WTC11 (cell line): ENCODE measurements at regions not wholly inside any gene's neighbourhood (a gene's known extent, or its start where the extent isn't known, plus 50 kb on each side); places are given as distances from the start of the nearest gene placed in this dataset.

Source experiments
- ATAC-seq: fragments of 200-7000 bp; cut with Tn5 transposase; 2 replicates; pipeline ENCODE4 v1.10.0; 2021; ENCODE audit warnings: mild to moderate bottlenecking, moderate library complexity
- CTCF ChIA-PET: fragments of 300-600 bp; sonication (Branson Sonifier 250); formaldehyde crosslinking; loops from one replicate; lab custom pipeline; 2021; ENCODE audit warnings: antibody characterized with exemption; lab: Charles Lee
- POLR2A ChIA-PET: fragments of 350-600 bp; sonication (Branson Sonifier 250); formaldehyde crosslinking; loops from one replicate; lab custom pipeline; 2021; ENCODE audit warnings: antibody characterized with exemption; lab: Charles Lee
- DNase-seq: peaks from one replicate; pipeline ENCODE4 v3.0.0; 2021; ENCODE audit warnings: low spot score
- H3K27ac Mint-ChIP-seq: 2 replicates; pipeline ENCODE4 v1.8.0; 2021; ENCODE audit warnings: mixed read lengths
- H3K27me3 Mint-ChIP-seq: 2 replicates; pipeline ENCODE4 v1.8.0; 2021; ENCODE audit warnings: low read depth, mild to moderate bottlenecking, moderate library complexity, mixed read lengths
- H3K36me3 Mint-ChIP-seq: 2 replicates; pipeline ENCODE4 v1.8.0; 2021; ENCODE audit warnings: mixed read lengths
- H3K4me1 Mint-ChIP-seq: 2 replicates; pipeline ENCODE4 v1.8.0; 2022; ENCODE audit warnings: mixed read lengths
- H3K4me3 Mint-ChIP-seq: 2 replicates; pipeline ENCODE4 v1.8.0; 2021; ENCODE audit warnings: mild to moderate bottlenecking, moderate library complexity, mixed read lengths
- H3K9me3 Mint-ChIP-seq: 2 replicates; pipeline ENCODE4 v1.8.0; 2021; ENCODE audit warnings: mixed read lengths
- AR ChIP-seq: fragments of 250-450 bp; sonication (Bioruptor Pico); IDR thresholded peaks from 2 replicates; pipeline ENCODE4 v1.9.0; 2021; ENCODE audit warnings: mild to moderate bottlenecking
- ATF1 ChIP-seq: sonication (generic); formaldehyde crosslinking; IDR thresholded peaks from 2 replicates; pipeline ENCODE4 v1.8.1; 2023; ENCODE audit warnings: mild to moderate bottlenecking, moderate library complexity, missing genetic modification reagents
- ATF2 ChIP-seq: sonication (generic); formaldehyde crosslinking; IDR thresholded peaks from 2 replicates; pipeline ENCODE4 v1.8.1; 2022; ENCODE audit warnings: low read depth, missing genetic modification reagents, borderline replicate concordance
- ATF3 ChIP-seq: sonication (generic); formaldehyde crosslinking; conservative IDR thresholded peaks from 2 replicates; pipeline ENCODE4 v1.8.1; 2022; ENCODE audit warnings: mild to moderate bottlenecking, missing genetic modification reagents
- CREB1 ChIP-seq: sonication (generic); formaldehyde crosslinking; IDR thresholded peaks from 2 replicates; pipeline ENCODE4 v1.8.0; 2023; ENCODE audit warnings: mild to moderate bottlenecking, missing genetic modification reagents
- ERG ChIP-seq: fragments of 250-450 bp; sonication (Bioruptor Pico); IDR thresholded peaks from 2 replicates; pipeline ENCODE4 v1.8.0; 2021; ENCODE audit warnings: mild to moderate bottlenecking
- ESRRA ChIP-seq: sonication (generic); formaldehyde crosslinking; IDR thresholded peaks from 2 replicates; pipeline ENCODE4 v1.8.1; 2022; ENCODE audit warnings: mild to moderate bottlenecking, missing genetic modification reagents, borderline replicate concordance
- FOXP1 ChIP-seq: sonication (generic); formaldehyde crosslinking; IDR thresholded peaks from 2 replicates; pipeline ENCODE4 v1.8.0; 2022; ENCODE audit warnings: missing genetic modification reagents, mild to moderate bottlenecking, moderate library complexity, borderline replicate concordance
- HMGXB4 ChIP-seq: sonication (generic); formaldehyde crosslinking; IDR thresholded peaks from 2 replicates; pipeline ENCODE4 v1.8.1; 2023; ENCODE audit warnings: mild to moderate bottlenecking, moderate library complexity, missing genetic modification reagents
- JAZF1 ChIP-seq: fragments of 250-450 bp; sonication (Bioruptor Pico); IDR thresholded peaks from 2 replicates; pipeline ENCODE4 v1.9.0; 2021; ENCODE audit warnings: moderate library complexity, mild to moderate bottlenecking, inconsistent platforms
- MYBL2 ChIP-seq: sonication (generic); formaldehyde crosslinking; IDR thresholded peaks from 2 replicates; pipeline ENCODE4 v1.8.1; 2023; ENCODE audit warnings: mild to moderate bottlenecking, moderate library complexity, missing genetic modification reagents
- NFE2L1 ChIP-seq: sonication (generic); formaldehyde crosslinking; IDR thresholded peaks from 2 replicates; pipeline ENCODE4 v1.8.1; 2023; ENCODE audit warnings: missing genetic modification reagents
- NR2C2 ChIP-seq: sonication (generic); formaldehyde crosslinking; IDR thresholded peaks from 2 replicates; pipeline ENCODE4 v1.8.0; 2022; ENCODE audit warnings: mild to moderate bottlenecking, missing genetic modification reagents
- NR3C1 ChIP-seq: sonication (generic); formaldehyde crosslinking; conservative IDR thresholded peaks from 2 replicates; pipeline ENCODE4 v1.8.1; 2023; ENCODE audit warnings: low read depth, mild to moderate bottlenecking, missing genetic modification reagents
- SMAD4 ChIP-seq: sonication (generic); formaldehyde crosslinking; IDR thresholded peaks from 2 replicates; pipeline ENCODE4 v1.8.0; 2022; ENCODE audit warnings: mild to moderate bottlenecking, missing genetic modification reagents
- TCF7 ChIP-seq: sonication (generic); formaldehyde crosslinking; IDR thresholded peaks from 2 replicates; pipeline ENCODE4 v1.8.0; 2022; ENCODE audit warnings: mild to moderate bottlenecking, low read depth, missing genetic modification reagents, moderate library complexity
- ZBTB43 ChIP-seq: sonication (generic); formaldehyde crosslinking; IDR thresholded peaks from 2 replicates; pipeline ENCODE4 v1.8.1; 2023; ENCODE audit warnings: mild to moderate bottlenecking, missing genetic modification reagents
- ZNF263 ChIP-seq: sonication (generic); formaldehyde crosslinking; IDR thresholded peaks from 2 replicates; pipeline ENCODE4 v1.8.1; 2022; ENCODE audit warnings: low read depth, mild to moderate bottlenecking, moderate library complexity, missing genetic modification reagents
- ZNF416 ChIP-seq: fragments of 250-450 bp; sonication (Bioruptor Pico); IDR thresholded peaks from 2 replicates; pipeline ENCODE4 v1.9.0; 2021; ENCODE audit warnings: mild to moderate bottlenecking, inconsistent platforms

GRCh38 chr1:65044411-65044810 is 78.1 kb upstream of the JAK1 start:
- no peak for ATAC-seq
- TF ChIP-seq ZNF263 (CRISPR knock-in tag) (no peak), FOXP1 (no peak), ATF2 (CRISPR knock-in tag) (no peak), ZNF416 (CRISPR knock-in tag) (no peak), ERG (CRISPR knock-in tag) (no peak), HMGXB4 (CRISPR knock-in tag) (no peak), NR2C2 (CRISPR knock-in tag) (no peak), JAZF1 (CRISPR knock-in tag) (no peak)
- Mint-ChIP-seq H3K27me3 (peaks cover 4% of the 10 kb centered on the region; the same call in 1 of the 2 replicates), H3K27ac (no peak overlapping the region; the same call in 1 of the 2 replicates), H3K4me1 (no peaks in the 10 kb centered on the region), H3K9me3 (no peaks in the 10 kb centered on the region), H3K4me3 (no peak overlapping the region), H3K36me3 (peaks cover 3% of the 10 kb centered on the region; the same call in 1 of the 2 replicates)
- ChIA-PET POLR2A (interaction anchor here (0.6 kb wide), 1 partner anchor 8 kb away, joined by 5 read pairs; no protein-coding TSS in a partner anchor), CTCF (interaction anchor here (3.0 kb wide), 1 partner anchor 24 kb away, joined by 10 read pairs; no protein-coding TSS in a partner anchor)
- no peak for DNase-seq

GRCh38 chr1:65045022-65045817 is 78.9 kb upstream of the JAK1 start:
- POLR2A ChIA-PET, result interaction anchor here (0.6 kb wide), 1 partner anchor 8 kb away, joined by 5 read pairs; no protein-coding TSS in a partner anchor
- Mint-ChIP-seq H3K9me3 (no peaks in the 10 kb centered on the region), H3K27me3 (peaks cover 4% of the 10 kb centered on the region; the same call in 1 of the 2 replicates), H3K4me1 (no peaks in the 10 kb centered on the region), H3K36me3 (peaks cover 3% of the 10 kb centered on the region; the same call in 1 of the 2 replicates), H3K27ac (no peak overlapping the region), H3K4me3 (no peak overlapping the region)
- no peak for TF ChIP-seq ESRRA (CRISPR knock-in tag)
- ATAC-seq (no peak), DNase-seq (no peak)
- CTCF ChIA-PET, result interaction anchor here (3.0 kb wide), 1 partner anchor 25 kb away, joined by 10 read pairs; no protein-coding TSS in a partner anchor

- Mint-ChIP-seq H3K27ac (no peak overlapping the region), H3K9me3 (no peaks in the 10 kb centered on the region), H3K36me3 (peaks cover 3% of the 10 kb centered on the region; the same call in 1 of the 2 replicates), H3K27me3 (peaks cover 4% of the 10 kb centered on the region; the same call in 1 of the 2 replicates), H3K4me3 (no peak overlapping the region), H3K4me1 (no peaks in the 10 kb centered on the region)
- ChIA-PET CTCF (interaction anchor here (0.6 kb wide), 1 partner anchor 28 kb away, joined by 4 read pairs; no protein-coding TSS in a partner anchor), POLR2A (interaction anchor here (0.8 kb wide), 1 partner anchor 10 kb away, joined by 3 read pairs; no protein-coding TSS in a partner anchor)
- DNase-seq, result no peak
- ATAC-seq, result no peak
- no peak for TF ChIP-seq AR (CRISPR knock-in tag)
- TF ChIP-seq FOXP1, result no peak
- TF ChIP-seq ERG (CRISPR knock-in tag), result no peak
- TF ChIP-seq NR3C1 (CRISPR knock-in tag), result no peak
- TF ChIP-seq ZBTB43, result no peak
- no peak for TF ChIP-seq SMAD4 (CRISPR knock-in tag)
- no peak for TF ChIP-seq TCF7 (CRISPR knock-in tag)
- TF ChIP-seq MYBL2 (CRISPR knock-in tag), result no peak
- no peak for TF ChIP-seq NFE2L1
- no peak for TF ChIP-seq ZNF263 (CRISPR knock-in tag)
- no peak for TF ChIP-seq ATF1 (CRISPR knock-in tag)
- TF ChIP-seq ATF3, result no peak
- no peak for TF ChIP-seq CREB1 (CRISPR knock-in tag)
Measured at GRCh38 chr1:65048335-65048734, 82.0 kb upstream of the JAK1 start.
